Coronary artery (tissue), 2 donors: ENCODE measurements at regions not wholly inside any gene's neighbourhood (a gene's known extent, or its start where the extent isn't known, plus 50 kb on each side); places are given as distances from the start of the nearest gene placed in this dataset.

Experiments used
- DNase-seq: peaks from one replicate; pipeline ENCODE4 v3.0.0-alpha.2; 2017; ENCODE audit warnings: low spot score
- H3K27ac ChIP-seq, 2 donors: fragments of 200-600 bp; sonication (generic); one replicate each; pipeline ENCODE4 v1.5.1; 2016 to 2019
- H3K4me3 ChIP-seq: fragments of 200-600 bp; sonication (generic); 2 replicates; pipeline ENCODE4 v1.5.1; 2016; ENCODE audit warnings: mild to moderate bottlenecking, moderate library complexity
- CTCF ChIP-seq: fragments of 200-600 bp; sonication (generic); IDR thresholded peaks from one replicate; pipeline ENCODE4 v1.5.1; 2019; ENCODE audit warnings: antibody characterized with exemption

GRCh38 chr3:71979175-71979574, 194.2 kb upstream of the PROK2 start:
- DNase-seq, result no peak
- H3K4me3 ChIP-seq, result no peak overlapping the region
- no peak overlapping the region for H3K27ac ChIP-seq
- no peak for TF ChIP-seq CTCF

- no peak overlapping the region for H3K27ac ChIP-seq
- no peak overlapping the region for H3K4me3 ChIP-seq
- no peak for DNase-seq
- TF ChIP-seq CTCF, result no peak
Measured at GRCh38 chr3:71978150-71978721, 193.3 kb upstream of the PROK2 start.

GRCh38 chr3:71977525-71977924, 192.6 kb upstream of the PROK2 start:
- no peak for DNase-seq
- H3K27ac ChIP-seq, result no peak overlapping the region
- H3K4me3 ChIP-seq, result no peak overlapping the region
- no peak for TF ChIP-seq CTCF

- no peak for TF ChIP-seq CTCF
- no peak overlapping the region for H3K27ac ChIP-seq
Measured at GRCh38 chr3:71975573-71975972, 190.6 kb upstream of the PROK2 start.

GRCh38 chr3:71974786-71975185, 189.8 kb upstream of the PROK2 start:
- no peak for DNase-seq
- no peak for TF ChIP-seq CTCF
- H3K4me3 ChIP-seq, result no peak overlapping the region
- H3K27ac ChIP-seq, result no peak overlapping the region

More at GRCh38 chr3:71975573-71975972, 190.6 kb upstream of the PROK2 start:
- DNase-seq, result no peak
- H3K4me3 ChIP-seq, result no peak overlapping the region

- Histone ChIP-seq H3K4me3 (no peak overlapping the region), H3K27ac (no peak overlapping the region)
- DNase-seq, result no peak
- TF ChIP-seq CTCF, result no peak
Measured at GRCh38 chr3:71973274-71974030, 188.5 kb upstream of the PROK2 start.

GRCh38 chr3:71972031-71972430, 187.1 kb upstream of the PROK2 start:
- no peak for DNase-seq
- Histone ChIP-seq H3K27ac (no peak overlapping the region), H3K4me3 (no peak overlapping the region)
- no peak for TF ChIP-seq CTCF
